GM19397 (cell line): ENCODE measurements at regions not wholly inside any gene's neighbourhood (a gene's known extent, or its start where the extent isn't known, plus 50 kb on each side); places are given as distances from the start of the nearest gene placed in this dataset.

Source experiments
- ATAC-seq: cut with Tn5 transposase; IDR thresholded peaks from one replicate; pipeline ENCODE4 v1.9.1; 2021; ENCODE audit warnings: mild to moderate bottlenecking, moderate library complexity; ENCODE audit not compliant: unreplicated experiment

DNA sequence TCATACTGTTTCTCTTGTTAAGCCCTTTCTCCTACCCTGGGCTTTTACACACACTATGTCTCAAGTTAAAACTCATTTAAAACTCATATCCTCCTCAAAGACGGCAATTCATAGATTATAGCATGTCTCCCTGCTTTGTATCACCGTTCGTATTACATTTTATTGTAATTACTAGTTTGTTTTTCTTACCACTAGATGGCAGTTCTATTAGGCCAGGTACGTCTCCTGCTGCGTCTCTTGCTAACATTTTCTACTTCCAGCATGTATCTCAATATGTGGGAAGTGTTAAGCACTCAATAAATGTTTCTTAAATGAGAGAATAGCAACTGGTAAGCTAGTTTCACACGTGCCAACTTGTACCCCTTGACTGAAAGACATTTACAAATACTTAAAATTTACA, 450.3 kb upstream of the PCDH7 start:
- no peak for ATAC-seq

GRCh38 chr4:30281986-30282385, 438.2 kb upstream of the PCDH7 start:
- no peak for ATAC-seq

DNA sequence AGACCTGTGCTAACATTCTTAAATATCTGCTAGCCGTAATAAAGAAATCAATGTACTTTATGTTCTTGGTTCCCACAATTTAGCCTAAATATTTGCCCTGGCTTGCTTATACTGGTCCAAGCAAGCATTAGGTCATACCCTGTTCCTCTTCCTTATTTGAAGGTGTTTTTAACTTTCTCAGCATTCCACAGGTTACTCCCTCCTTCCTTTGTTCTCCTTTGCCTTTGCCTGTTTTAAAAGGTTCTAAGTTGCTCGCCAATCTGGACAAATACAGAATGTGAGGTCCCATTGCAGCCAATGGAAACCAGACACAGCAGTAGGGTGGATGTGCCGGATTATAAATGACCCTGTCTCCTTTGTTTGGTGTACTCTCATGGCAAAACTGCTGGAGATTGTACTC, 436.8 kb upstream of the PCDH7 start:
- ATAC-seq: no peak

- ATAC-seq: no peak
These were observed 425.9 kb upstream of the PCDH7 start for GRCh38 chr4:30294295-30294694.

- no peak for ATAC-seq
These were observed 424.5 kb upstream of the PCDH7 start for GRCh38 chr4:30295652-30296051.

DNA sequence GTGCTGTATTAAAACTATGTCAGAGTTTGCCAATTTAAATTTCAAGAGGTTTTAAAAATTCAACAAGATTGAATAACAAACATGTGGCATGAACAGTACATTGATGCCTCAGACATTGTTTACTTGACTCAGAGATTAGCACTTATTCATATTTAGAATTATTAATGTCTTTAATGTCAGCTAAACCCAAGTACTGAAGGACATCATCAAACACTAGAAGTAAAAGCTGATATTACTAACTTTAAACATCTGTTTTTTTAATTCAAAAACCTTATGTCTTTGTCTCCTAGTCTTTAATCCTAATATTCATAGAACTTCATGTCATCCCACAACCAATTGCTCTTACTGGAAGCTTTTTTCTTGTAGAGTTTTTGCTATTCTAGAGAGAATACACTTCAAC, 406.2 kb upstream of the PCDH7 start:
- ATAC-seq: no peak

DNA sequence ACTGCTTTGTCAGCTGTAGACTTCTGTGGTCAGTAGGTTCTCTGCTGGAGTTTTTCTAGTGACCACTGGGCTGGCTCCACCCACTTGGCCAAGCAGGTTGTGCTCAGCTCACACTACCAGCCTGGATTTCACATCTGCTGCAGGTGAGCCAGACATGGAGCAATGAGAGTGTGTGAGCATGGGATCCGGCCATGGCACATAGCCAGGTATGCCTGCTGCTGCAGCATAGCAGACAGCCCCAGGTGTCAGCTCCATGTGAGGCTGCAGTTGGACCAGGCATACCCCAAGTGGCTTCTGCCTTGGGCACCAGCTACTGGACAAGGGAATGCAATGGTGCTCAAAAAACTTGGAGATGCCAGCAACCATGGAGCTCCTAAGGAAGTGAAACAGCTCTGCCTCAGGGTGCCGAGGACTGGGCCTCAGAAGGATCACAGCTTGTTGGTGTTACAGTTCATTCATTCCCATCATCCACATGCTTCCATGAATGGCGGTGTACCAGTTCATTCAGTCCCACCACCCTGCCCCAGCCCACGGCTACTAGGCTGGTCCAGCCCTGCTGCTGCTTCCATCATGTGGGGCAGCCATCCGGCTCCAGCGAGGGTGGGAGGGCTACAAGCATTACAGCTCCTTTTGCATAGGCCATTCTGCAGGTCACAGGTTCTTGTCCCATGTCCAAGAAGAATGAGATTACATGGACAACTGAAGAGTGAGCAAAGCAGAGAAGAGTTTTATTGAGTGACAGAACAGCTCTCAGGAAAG, 389.1 kb upstream of the PCDH7 start:
- ATAC-seq: no peak

- no peak for ATAC-seq
These were observed 378.4 kb upstream of the PCDH7 start for GRCh38 chr4:30341731-30342130.

- no peak for ATAC-seq
These were observed 369.9 kb upstream of the PCDH7 start for GRCh38 chr4:30350288-30350687.

GRCh38 chr4:30354605-30355004, 365.6 kb upstream of the PCDH7 start:
- ATAC-seq: no peak

GRCh38 chr4:30362436-30362835, 357.7 kb upstream of the PCDH7 start:
- ATAC-seq: no peak

- ATAC-seq: no peak
These were observed 350.1 kb upstream of the PCDH7 start for GRCh38 chr4:30370105-30370504.

DNA sequence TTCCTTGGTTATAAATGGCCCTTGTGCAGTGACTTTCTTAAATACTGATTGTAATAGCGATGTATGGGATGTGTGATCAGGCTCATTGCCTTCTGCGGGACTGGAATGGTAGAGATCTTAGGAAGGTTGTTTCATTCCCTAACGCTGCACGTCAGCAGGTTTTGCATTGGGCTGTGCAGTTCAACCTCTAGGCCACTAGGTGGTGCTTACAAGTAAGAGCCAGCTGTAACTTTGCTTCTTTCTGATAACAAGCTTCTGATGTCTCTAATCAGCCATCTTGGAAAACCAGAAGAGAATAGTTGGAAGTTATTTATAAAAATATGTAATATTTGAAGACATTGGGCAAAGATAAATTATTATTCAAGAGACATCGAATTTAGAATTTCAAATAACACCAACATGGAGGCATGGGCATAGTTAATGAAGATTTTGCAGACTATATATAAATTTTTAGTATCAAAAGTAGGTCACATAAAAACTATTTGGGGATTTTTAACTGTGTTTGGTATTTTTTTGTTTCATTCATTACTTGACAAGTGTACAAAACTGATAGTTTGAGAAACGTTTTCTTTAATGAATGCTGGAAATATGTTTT, 339.7 kb upstream of the PCDH7 start:
- ATAC-seq: peak; percentile 92

GRCh38 chr4:30385650-30386049, 334.5 kb upstream of the PCDH7 start:
- ATAC-seq: no peak

- ATAC-seq: no peak
These were observed 333.8 kb upstream of the PCDH7 start for GRCh38 chr4:30386266-30386895.

DNA sequence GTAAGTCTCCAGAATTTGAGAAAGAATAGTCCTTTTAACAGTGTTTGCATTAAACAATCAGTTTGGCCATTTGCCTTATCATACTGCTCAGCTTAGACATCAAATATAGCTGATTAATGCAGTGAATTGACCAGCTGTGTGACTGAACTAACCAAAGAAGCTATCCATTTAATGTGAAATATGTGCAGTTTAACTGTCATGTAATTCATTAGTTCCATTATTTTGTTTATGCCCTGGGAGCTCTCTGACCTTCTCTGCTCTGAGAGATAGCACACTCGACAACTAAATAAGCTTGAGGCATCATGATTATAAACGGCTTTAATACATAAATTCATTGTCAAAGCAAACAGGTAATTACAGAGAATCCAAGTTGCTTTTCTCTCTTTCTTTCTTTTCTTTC, 324.3 kb upstream of the PCDH7 start:
- ATAC-seq: no peak

DNA sequence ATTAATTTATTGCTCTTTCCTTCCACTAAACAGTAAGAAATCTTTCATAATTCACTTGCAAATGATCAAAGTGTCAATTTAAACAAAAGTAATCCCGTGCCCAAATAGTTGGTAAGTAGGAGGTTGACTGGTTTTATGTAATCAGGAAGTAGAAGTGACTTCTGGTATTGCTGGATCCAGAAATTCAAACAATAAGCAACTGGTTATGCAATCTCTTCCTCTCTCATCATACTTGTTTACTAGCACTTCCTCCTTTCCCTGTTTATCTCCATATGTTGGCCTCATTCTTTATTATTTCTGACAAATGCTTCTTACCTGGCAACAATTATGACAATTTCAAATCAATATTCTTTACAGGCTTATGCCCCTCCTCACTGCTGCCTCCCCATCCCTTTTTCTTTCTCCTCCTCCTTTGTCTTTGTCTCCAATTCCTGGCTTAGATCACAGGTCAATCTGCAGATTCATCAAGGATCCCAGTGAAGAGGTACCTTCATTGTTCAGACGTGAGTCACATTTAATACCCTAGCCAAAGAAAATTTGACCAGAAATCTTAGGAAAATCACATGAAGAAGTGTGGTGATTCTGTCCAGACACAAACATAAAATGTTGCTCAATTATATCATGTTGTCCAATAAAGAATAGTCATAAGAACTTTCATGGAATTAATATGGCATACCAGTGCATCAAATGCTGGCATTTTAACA, 323.2 kb upstream of the PCDH7 start:
- ATAC-seq: no peak

DNA sequence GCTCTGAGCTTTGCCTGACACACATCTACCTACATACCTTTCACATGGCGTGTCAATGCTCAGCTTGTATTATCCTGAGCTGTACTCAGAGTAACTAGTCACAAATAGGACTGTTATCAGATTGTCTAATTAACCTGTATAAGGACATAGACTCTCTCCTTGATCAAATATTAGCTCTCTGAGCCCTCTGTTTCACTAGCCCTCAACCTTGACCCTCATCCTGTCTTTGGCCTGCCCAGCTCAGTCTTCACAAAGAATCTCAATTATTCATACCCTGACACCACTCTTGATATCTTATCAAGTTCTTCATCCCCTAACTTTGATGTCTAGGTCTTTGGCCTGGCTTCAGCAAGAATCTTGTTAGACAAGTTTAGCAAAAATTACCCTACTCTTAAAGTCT, 320.7 kb upstream of the PCDH7 start:
- no peak for ATAC-seq

GRCh38 chr4:30402276-30402675, 317.9 kb upstream of the PCDH7 start:
- no peak for ATAC-seq

DNA sequence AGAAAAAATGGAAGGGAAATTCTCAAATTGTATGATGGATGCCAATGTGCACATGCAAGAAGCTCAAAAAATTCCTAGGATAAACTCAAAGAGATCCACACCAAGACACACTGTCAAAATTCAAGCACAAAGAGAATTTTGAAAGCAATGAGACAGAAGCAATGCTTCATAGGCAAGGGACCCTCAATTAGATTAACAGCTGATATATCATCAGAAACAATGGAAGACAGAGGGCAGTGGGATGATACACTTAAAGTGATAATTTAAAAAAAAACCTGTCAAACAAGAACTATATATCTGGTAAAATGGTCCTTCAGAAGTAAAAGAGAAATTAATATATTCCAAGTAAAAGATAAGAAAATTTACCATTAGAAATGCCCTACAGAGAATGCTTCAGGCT, 306.3 kb upstream of the PCDH7 start:
- ATAC-seq: no peak

- ATAC-seq: no peak
These were observed 303.6 kb upstream of the PCDH7 start for GRCh38 chr4:30416547-30416946.

- no peak for ATAC-seq
These were observed 292.2 kb upstream of the PCDH7 start for GRCh38 chr4:30427932-30428331.
